ENCODE measurements at regions not wholly inside any gene's neighbourhood (a gene's known extent, or its start where the extent isn't known, plus 50 kb on each side); places are given as distances from the start of the nearest gene placed in this dataset.

DNA sequence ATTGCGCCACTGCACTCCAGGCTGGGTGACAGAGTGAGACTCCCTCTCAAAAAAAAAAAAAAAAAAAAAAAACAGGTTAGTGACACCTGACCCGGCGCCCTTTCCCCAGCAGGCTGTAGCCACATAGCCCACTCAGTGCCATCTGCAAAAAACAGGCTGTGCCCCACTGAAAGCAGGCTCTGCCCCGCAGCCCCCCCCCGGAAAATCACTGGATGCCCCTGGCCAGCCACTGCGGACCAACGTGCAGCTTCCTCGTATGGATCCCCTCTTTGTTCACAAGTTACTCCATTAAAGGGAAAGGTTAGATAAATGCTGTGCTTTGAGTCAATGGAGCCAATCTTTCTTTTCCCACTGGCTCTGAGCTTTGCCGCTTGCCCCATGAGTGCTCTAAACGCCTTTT is 660.3 kb downstream of the TBC1D22A start:
- ChIA-PET POLR2A (ENCODE audit: unreplicated experiment) (no interaction called here), CTCF (no interaction called here)
- Histone ChIP-seq H3K36me3 (ENCODE audit: control insufficient read depth, insufficient read depth, low read length) (no peaks in the 10 kb centered on the region), H4K20me1 (ENCODE audit: insufficient read depth, low read length) (no peaks in the 10 kb centered on the region), H2BK15ac (ENCODE audit: low read depth, low read length) (no peak overlapping the region), H3K4ac (ENCODE audit: low read depth, low read length) (no peak overlapping the region), H2BK5ac (ENCODE audit: low read depth, low read length, poor library complexity, severe bottlenecking) (no peak overlapping the region), H2BK20ac (ENCODE audit: low read depth, low read length) (no peak overlapping the region), H3K79me1 (ENCODE audit: low read depth in 1 of 2, low read length in 2 of 2) (no peaks in the 10 kb centered on the region), H2BK120ac (ENCODE audit: low read depth, low read length) (no peak overlapping the region), H3K4me2 (ENCODE audit: low read depth, low read length) (no peak overlapping the region), H3K14ac (replicated peaks; ENCODE audit: low read depth, low read length) (no peak overlapping the region), H4K8ac (ENCODE audit: low read depth in 2 of 2, low read length in 2 of 2) (no peak overlapping the region), H3K4me3 (ENCODE audit: insufficient read depth, low read depth, low read length) (no peak overlapping the region), H2AK5ac (ENCODE audit: low read depth, low read length) (no peak overlapping the region), H3K9me1 (ENCODE audit: insufficient read depth, low read length) (no peaks in the 10 kb centered on the region), H3K18ac (ENCODE audit: low read depth, low read length) (no peak overlapping the region), H2AFZ (replicated peaks; ENCODE audit: low read length, poor library complexity) (no peak overlapping the region), H4K91ac (ENCODE audit: insufficient read depth, low read depth, low read length) (no peak overlapping the region), H3K23ac (ENCODE audit: low read depth, low read length) (no peak overlapping the region), H3K4me1 (ENCODE audit: control insufficient read depth, insufficient read depth, low read length) (no peaks in the 10 kb centered on the region), H3K27me3 (ENCODE audit: control insufficient read depth, insufficient read depth, low read length) (no peaks in the 10 kb centered on the region), H4K5ac (ENCODE audit: low read depth, low read length) (no peak overlapping the region), H2AK9ac (replicated peaks; ENCODE audit: low read depth, low read length, poor library complexity) (no peak overlapping the region), H3K9me3 (ENCODE audit: control insufficient read depth, insufficient read depth, low read length) (peaks cover 17% of the 10 kb centered on the region), H3K56ac (ENCODE audit: extremely low read depth, insufficient read depth, low read length) (no peak overlapping the region), H3K9ac (ENCODE audit: low read depth, low read length) (no peak overlapping the region), H3K27ac (ENCODE audit: insufficient read depth, low read length) (no peak overlapping the region)
- intact Hi-C loops (cut with micrococcal nuclease): no loop called here
- in situ Hi-C loops (cut with MboI; ENCODE audit: low sequenced_read_pairs): no loop called here
- no peak for ATAC-seq (ENCODE audit: low read depth)
- dilution Hi-C loops (cut with HindIII; ENCODE audit: low sequenced_read_pairs, unreplicated experiment): no loop called here
- TF ChIP-seq BHLHE40 (IDR thresholded peaks at IDR 0.05; ENCODE audit: low read depth, low read length): no peak
- TF ChIP-seq CEBPB (IDR thresholded peaks at IDR 0.05; ENCODE audit: low read depth, low read length): no peak
- TF ChIP-seq POLR2A (IDR thresholded peaks at IDR 0.05; ENCODE audit: low read depth, low read length): no peak
- TF ChIP-seq, protein P1, sequence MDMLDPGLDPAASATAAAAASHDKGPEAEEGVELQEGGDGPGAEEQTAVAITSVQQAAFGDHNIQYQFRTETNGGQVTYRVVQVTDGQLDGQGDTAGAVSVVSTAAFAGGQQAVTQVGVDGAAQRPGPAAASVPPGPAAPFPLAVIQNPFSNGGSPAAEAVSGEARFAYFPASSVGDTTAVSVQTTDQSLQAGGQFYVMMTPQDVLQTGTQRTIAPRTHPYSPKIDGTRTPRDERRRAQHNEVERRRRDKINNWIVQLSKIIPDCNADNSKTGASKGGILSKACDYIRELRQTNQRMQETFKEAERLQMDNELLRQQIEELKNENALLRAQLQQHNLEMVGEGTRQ (IDR thresholded peaks at IDR 0.05; ENCODE audit: low read depth, low read length): no peak
- no peak for TF ChIP-seq SMC3 (IDR thresholded peaks at IDR 0.05; ENCODE audit: low read depth, low read length)
- TF ChIP-seq MAZ (IDR thresholded peaks at IDR 0.05; ENCODE audit: borderline replicate concordance, low read depth, low read length): no peak
- no peak for TF ChIP-seq RCOR1 (IDR thresholded peaks at IDR 0.05; ENCODE audit: insufficient replicate concordance, low read length)
- TF ChIP-seq RAD21 (IDR thresholded peaks at IDR 0.05; ENCODE audit: low read length): no peak
- TF ChIP-seq FOS (IDR thresholded peaks at IDR 0.05; ENCODE audit: low read depth, low read length): no peak
- TF ChIP-seq MXI1 (IDR thresholded peaks at IDR 0.05; ENCODE audit: borderline replicate concordance, low read depth, low read length): no peak
- TF ChIP-seq, protein P2, sequence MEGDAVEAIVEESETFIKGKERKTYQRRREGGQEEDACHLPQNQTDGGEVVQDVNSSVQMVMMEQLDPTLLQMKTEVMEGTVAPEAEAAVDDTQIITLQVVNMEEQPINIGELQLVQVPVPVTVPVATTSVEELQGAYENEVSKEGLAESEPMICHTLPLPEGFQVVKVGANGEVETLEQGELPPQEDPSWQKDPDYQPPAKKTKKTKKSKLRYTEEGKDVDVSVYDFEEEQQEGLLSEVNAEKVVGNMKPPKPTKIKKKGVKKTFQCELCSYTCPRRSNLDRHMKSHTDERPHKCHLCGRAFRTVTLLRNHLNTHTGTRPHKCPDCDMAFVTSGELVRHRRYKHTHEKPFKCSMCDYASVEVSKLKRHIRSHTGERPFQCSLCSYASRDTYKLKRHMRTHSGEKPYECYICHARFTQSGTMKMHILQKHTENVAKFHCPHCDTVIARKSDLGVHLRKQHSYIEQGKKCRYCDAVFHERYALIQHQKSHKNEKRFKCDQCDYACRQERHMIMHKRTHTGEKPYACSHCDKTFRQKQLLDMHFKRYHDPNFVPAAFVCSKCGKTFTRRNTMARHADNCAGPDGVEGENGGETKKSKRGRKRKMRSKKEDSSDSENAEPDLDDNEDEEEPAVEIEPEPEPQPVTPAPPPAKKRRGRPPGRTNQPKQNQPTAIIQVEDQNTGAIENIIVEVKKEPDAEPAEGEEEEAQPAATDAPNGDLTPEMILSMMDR (conservative IDR thresholded peaks at IDR 0.05; ENCODE audit: low read depth, low read length): no peak
- TF ChIP-seq, protein P3, sequence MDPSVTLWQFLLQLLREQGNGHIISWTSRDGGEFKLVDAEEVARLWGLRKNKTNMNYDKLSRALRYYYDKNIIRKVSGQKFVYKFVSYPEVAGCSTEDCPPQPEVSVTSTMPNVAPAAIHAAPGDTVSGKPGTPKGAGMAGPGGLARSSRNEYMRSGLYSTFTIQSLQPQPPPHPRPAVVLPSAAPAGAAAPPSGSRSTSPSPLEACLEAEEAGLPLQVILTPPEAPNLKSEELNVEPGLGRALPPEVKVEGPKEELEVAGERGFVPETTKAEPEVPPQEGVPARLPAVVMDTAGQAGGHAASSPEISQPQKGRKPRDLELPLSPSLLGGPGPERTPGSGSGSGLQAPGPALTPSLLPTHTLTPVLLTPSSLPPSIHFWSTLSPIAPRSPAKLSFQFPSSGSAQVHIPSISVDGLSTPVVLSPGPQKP (IDR thresholded peaks at IDR 0.05; ENCODE audit: borderline replicate concordance, low read depth, low read length): no peak
- TF ChIP-seq MAFK (IDR thresholded peaks at IDR 0.05; ENCODE audit: low read depth, low read length): no peak
- no CpG with 5 or more reads among the region's 10 CpGs for WGBS, 2 experiments (ENCODE audit: extremely low coverage in 2 of 2, insufficient read length in 1 of 2)
- BruUV-seq (replicated peaks): no TSS peak
- no peak for DNase-seq

Data from IMR-90 (cell line).